Ureter (tissue), 1 donor: ENCODE measurements at regions not wholly inside any gene's neighbourhood (a gene's known extent, or its start where the extent isn't known, plus 50 kb on each side); places are given as distances from the start of the nearest gene placed in this dataset.

ENCODE experiments used
- DNase-seq: peaks from one replicate; pipeline ENCODE4 v3.0.0-alpha.2; 2020; ENCODE audit warnings: low spot score
- donor health status: DM: yes; HTN: yes; CAD: no.

- DNase-seq, result no peak
Measured at GRCh38 chr15:59953392-59953883, 50.7 kb upstream of the FOXB1 start.

- DNase-seq, result no peak
Measured at GRCh38 chr15:59952960-59953359, 51.2 kb upstream of the FOXB1 start.

- no peak for DNase-seq
Measured at GRCh38 chr15:59950603-59951388, 53.3 kb upstream of the FOXB1 start.

- DNase-seq, result no peak
Measured at GRCh38 chr15:59948924-59949613, 55.0 kb upstream of the FOXB1 start.

- no peak for DNase-seq
Measured at GRCh38 chr15:59946084-59946483, 58.0 kb upstream of the FOXB1 start.

DNA sequence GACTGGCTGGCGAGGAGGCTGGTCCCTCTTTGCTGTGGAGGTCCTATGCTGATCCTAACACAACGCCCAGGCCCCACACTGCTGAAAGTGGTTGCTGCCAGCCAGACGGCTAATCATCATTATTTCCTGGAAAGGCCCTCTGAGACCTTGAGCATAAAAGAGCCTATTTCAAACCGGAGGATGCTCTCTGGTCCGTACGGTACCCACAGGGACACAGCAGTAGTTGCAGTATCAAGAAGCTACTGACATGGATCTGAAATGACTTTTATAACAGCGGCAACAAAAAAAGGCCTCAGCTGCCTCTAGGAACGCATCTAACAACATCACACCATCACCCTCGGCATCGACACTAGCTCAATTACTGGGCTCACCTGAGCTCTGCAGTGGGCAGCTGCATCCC is 59.1 kb upstream of the FOXB1 start:
- DNase-seq, result no peak

GRCh38 chr15:59941612-59942011 is 62.5 kb upstream of the FOXB1 start:
- DNase-seq, result no peak

DNA sequence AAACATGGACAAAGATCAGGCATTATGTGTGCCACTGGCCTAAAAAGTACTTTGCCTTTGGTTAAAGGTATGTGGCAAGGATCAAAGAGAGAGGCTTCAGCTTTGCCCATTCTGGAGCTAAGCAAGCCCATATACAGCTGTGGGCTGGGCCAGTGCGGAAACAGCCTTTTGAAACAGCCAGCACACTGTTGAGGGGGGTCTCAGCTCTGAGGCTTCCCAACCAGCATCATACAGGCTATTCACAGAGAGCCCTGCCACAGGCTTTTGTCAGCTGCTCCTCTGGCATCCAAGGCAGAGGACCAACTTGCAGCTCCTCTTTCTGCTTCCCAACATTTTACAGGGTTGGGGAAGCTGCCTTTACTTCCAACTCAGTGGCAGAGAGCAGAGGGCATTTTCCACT is 63.2 kb upstream of the FOXB1 start:
- DNase-seq, result no peak

DNA sequence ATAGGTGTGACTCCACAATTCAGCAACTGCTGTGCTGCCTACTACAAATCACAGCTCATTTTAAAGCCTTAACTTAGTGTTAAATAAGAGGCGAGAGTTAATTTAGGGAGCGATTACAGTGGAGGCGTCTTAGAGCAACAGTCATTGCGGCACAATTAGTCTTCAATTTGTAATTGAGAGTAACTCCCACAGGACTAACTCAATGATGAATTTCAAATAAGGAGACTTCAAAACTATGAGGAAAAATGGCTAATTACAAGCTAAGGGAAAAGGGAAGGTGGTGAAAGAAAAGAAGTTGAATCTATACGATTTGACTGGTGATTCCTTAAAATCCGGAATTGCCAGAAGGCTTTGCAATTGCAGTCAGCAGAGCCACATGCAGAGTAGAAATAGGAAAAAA is 63.7 kb upstream of the FOXB1 start:
- DNase-seq, result no peak

DNA sequence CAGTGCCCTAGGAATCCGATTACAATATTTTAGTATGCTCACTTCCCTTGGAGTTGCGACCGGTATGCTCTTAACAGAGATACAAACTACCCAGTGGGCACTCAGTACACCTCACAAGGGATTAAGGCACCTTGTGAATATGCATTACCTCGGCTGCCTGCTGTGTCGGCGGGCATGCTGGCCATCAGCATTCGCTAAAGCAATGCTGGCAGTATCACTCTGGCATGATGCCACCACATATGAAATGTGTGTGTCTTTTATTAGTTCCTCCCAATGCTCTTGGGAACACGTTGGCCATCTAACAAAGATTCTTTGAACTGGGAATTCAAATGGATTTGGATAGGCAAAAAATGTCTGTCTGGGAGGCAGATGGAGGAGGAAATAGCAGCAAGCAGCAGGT is 67.4 kb upstream of the FOXB1 start:
- no peak for DNase-seq

DNA sequence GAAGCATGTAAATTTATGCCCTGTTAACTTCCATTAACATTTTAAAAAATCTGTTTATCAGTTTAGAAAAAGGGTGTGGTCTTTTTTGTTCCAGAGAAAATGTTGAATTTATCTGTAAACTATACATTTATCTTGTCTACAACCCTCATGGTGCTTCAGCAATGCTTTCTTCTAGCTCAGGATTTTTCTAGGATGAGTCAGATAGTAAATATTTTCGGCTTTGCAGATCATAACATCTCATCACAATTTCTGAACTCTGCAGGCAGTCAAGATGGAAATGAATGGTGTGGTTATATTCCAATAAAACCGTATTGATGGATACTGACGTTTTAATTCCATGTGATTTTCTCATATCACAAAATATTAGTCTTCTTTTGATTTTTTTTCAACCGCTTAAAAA is 70.5 kb upstream of the FOXB1 start:
- no peak for DNase-seq

DNA sequence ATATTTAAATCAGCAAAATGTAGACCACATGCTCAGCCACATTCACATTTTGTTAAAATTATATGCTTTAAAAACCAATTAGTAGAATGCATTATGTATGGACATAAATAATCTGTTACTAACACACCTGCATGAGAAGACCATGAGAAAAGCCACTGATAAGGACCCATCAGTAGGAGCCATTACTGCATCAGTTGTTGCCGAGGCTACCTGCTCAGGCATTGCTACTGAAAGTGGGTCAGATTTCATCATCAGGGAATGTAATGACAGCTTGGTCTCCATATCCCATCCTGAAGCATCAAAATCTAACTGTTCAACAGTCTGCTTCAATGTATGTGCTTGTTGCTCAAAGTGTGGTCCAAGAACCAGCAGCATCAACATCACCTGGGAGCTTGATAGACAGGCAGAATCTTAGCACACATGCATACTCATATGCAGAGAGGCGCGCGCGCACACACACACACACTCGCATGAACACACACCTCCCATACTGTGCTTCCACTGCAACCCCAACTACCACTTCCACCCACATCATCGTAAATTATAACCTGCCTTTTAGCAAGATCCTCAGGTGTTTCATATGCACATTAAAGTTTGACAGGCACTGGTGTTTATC is 72.4 kb upstream of the FOXB1 start:
- DNase-seq, result no peak

- DNase-seq, result no peak
Measured at GRCh38 chr15:59924812-59925522, 79.1 kb upstream of the FOXB1 start.

- no peak for DNase-seq
Measured at GRCh38 chr15:59924096-59924495, 80.0 kb upstream of the FOXB1 start.

- no peak for DNase-seq
Measured at GRCh38 chr15:59923508-59923907, 80.6 kb upstream of the FOXB1 start.

GRCh38 chr15:59918994-59919951 is 84.8 kb upstream of the FOXB1 start:
- DNase-seq, result no peak

DNA sequence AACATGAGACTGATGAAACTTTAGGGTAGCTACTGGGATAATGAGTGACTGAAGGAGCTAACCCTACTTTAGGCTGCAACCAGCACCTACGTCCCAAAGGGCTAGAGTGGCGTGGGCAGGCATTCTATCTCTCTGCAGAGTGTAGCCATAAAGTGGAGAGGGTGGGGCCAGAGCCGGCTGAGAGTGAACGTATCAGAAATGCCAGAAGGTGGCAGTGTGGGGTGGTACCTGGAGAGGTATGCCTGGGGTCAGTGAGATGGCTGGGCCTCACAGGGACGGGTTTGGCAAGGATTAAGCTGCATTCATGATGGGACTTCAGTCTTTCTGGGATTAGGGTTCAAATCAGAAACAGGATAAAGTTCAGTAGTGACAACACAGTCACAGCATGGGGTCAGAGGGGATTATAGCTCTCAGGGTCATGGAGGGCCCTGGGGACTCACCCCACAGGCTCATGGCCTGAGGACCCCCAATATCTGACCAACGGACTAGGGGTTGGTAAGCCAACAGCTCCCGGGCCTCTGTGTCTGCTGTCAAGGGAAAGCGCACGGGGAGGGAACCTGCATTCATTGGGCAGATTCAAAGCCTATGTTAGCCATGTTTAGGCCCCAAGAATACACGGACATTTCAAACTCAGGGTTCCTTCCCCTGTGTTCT is 86.5 kb upstream of the FOXB1 start:
- peak; percentile 69 for DNase-seq

GRCh38 chr15:59906046-59906445 is 98.1 kb upstream of the FOXB1 start:
- no peak for DNase-seq

DNA sequence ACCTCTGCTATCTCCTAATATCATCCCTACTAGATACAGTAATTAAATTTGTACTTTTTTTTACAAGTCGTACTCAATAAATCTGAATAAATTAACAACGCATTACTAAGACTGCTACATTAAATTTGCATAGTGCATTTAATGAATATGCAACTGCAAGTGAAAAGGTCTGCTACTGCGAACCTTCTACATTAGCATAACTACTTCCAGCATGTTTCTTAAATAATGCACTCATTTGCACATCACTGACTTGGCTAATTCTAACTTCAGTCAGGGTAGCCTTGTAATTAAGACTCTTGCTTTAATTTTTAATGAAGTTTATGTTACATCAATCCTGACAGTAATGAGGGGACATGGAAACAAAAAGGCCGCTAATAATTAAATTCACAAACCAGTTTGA is 98.9 kb upstream of the FOXB1 start:
- DNase-seq, result no peak

- DNase-seq, result no peak
Measured at GRCh38 chr15:59904450-59905135, 99.5 kb upstream of the FOXB1 start.
